GM19324 (cell line): ENCODE measurements at regions not wholly inside any gene's neighbourhood (a gene's known extent, or its start where the extent isn't known, plus 50 kb on each side); places are given as distances from the start of the nearest gene placed in this dataset.
"Not testable (repeated sequence)": the region's sequence is repeated elsewhere in the genome, so short reads cannot be mapped to it uniquely, and the experiment has no call there.

ENCODE experiments used
- ATAC-seq: cut with Tn5 transposase; IDR thresholded peaks from one replicate; pipeline ENCODE4 v1.9.1; 2021; ENCODE audit warnings: mild to moderate bottlenecking, moderate library complexity; ENCODE audit not compliant: unreplicated experiment, low FRiP score

DNA sequence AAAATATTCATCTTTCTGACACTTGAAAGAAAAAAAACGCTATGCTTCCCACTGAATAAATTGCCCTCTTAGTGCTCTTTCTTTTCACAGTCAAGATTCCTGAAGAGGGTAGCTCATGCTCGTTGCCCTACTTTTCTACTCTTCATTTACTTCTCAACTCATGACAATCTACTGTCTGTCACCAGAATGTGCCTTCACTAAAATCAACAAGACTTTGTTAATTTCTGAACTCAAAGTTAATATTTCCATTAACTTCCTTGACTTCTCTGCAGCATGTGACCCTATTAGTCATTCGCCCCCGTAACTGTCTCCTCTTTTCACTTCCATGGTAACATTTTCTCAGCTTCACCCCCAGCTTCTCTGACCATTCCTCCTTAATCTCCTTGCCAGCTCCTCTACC lies 98.9 kb upstream of the MAPRE2 start:
- ATAC-seq, result no peak

DNA sequence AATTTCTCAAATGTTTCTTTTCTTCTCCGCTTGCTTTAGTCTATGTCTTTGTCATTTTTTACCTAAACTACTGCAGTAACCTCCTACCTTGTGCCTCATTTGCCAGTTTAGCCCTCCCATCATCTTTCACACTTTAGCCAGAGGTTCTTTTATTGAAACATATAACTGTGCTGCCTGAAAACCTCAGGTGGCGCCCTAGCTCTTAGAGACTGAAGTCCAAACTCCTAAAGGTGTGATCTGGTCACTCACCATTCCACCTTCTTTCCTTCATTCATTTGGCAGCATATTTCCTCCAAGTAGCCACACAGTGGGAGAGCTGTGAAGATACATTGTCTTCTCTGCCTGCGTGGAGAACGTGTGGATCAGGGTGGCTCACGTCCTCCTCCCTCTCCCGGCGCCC lies 98.2 kb upstream of the MAPRE2 start:
- no peak for ATAC-seq

DNA sequence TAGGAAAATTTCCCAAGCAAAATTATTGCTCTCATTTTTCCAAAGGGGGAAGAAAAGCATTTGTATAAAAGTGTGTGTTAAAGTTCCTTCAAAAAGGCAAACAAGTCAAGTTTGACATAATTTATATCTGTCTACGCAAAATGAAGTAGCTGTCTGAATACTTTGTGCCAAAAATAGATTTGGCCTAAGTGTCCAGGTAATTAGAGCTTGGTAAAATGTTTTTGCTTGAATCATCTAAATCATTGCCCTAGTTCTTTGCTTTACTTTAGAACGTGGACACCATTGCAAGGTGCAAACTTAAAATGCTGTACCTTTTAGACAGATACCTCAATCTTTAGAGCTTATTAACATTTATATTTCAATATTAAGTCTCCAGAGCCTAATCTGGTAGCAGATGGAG lies 97.6 kb upstream of the MAPRE2 start:
- no peak for ATAC-seq

DNA sequence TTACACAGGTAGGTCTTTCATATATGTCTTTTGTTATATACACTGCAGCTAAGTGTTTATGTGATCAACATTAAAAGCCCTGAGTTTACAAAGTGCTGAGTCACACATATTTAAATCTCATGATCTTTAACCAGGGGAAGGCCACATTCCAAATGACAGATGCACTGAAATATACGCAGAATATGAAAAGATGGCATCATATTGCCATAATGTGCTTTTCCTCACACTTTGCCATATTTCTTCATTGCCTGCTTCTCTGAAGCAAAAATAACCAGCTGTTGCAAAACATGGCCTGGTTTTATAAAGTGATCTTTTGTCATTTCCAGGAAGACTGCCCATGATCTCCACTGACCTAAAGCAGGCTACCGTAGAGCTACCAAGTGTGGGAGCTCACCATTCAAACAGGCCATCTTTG lies 93.5 kb upstream of the MAPRE2 start:
- ATAC-seq, result no peak

DNA sequence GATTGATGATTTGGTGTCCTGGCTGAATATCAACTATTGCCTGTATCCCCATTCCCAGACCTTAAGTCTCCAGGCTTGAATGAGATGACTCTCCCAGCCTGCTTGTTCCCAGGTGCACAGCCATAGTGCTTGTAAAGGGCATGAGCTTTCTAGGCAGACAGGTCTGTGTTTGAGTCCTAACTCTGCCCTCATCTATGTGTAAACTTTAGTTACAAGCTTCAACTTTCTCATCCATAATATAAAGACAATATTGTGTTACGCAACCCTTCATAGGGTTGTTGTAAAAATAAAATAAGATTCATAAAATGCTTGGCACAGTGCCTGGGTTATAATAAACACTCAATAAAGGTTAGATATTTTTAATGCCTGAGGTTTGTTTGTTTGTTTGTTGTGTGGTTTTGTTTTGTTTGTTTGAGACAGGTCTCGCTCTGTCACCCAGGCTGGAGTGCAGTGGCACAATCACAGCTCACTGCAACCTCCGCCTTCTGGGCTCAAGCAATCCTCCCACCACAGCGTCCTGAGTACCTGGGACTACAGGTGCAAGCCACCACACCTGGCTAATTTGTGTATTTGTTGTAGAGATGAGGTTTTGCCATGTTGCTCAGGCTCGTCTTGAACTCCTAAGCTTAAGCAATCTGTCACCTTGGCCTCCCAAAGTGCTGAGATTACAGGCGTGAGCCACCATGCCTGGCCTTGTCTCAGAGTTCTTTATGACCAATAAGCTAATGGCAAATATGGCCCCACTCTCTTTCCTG lies 89.4 kb upstream of the MAPRE2 start:
- no peak for ATAC-seq

DNA sequence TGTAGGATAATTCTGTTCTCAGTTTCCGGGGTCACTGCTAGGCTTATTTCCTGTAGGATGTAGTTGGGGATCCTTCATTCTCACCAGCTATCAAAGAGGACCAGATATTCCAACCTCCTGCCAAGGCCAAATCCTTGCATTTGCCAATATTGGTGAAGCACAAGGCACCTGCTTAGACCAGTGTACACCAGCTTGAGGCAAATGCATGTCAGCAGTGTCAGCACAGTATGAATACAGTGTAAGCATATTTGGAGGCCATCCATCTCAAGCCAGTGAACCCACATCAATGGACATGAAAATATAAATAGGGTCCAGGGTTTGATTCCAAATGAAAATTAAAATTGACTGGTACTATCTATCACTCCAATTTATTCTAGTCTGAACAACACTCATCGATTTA lies 88.0 kb upstream of the MAPRE2 start:
- ATAC-seq, result no peak

DNA sequence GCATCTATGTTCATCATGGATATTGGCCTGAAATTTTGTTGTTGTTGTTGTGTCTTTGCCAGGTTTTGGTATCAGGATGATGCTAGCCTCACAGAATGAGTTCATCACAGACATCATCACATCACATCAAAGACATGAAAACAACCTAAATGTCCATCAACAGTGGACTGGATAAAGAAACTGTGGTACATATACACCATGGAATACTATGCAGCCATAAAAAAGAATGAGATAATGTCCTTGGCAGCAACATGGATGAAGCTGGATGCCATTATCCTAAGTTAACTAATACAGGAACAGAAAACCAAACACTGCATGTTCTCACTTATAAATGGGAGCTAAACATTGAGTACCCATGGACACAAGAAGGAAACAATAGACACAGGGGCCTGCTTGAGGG lies 85.7 kb upstream of the MAPRE2 start:
- not testable (repeated sequence) for ATAC-seq

DNA sequence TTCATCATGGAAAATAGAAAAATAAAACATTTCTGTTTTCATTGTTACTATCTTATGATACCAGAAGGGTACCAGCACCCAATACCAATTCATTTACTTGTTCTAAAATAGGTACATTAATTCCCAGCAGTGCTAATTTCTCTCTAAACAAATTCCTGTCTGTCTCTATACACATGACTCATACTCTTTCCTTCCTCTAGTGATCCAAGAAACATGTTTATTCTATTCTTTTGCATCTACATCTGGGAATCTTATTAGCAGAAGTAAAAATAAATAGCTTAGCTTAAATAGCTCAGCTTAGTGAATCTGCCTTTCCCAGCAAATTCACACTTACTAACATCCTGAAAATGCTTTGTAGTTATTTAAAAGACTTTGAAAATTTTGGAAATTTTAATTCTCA lies 84.5 kb upstream of the MAPRE2 start:
- no peak for ATAC-seq

DNA sequence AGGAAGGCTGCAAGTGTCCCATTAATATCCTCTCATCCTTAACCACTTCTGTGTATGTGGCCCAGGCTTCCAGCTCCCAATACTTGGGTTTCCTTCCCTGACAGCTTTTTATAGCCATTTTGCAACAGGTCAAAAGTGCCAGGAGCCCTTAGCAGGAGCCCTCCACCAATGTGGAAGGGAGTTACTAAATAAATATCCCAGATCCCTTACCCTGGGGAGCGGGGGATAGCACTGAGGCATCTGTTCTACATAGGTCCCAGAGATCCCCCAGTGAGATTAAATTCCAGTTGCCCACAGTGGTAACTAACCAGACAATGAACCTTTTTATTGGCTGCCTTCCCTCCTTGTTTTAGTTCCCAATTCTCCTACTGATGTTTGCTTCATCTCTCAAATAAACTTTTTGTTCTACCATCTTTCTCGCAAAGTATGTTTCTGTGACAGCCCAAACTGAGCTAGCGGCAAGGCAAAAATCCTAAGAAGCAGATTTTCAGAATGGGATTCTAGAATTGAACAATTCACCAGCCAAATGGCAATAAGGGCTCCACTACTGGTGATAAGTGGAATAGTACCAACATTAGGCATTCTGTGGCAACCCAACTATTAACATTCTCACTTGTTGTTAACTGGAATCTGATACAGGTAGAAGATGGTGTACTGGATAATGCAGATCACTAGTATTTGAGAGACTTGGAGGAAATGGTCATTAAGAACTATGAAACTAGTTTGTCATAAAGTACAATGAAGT lies 83.9 kb upstream of the MAPRE2 start:
- ATAC-seq, result no peak

DNA sequence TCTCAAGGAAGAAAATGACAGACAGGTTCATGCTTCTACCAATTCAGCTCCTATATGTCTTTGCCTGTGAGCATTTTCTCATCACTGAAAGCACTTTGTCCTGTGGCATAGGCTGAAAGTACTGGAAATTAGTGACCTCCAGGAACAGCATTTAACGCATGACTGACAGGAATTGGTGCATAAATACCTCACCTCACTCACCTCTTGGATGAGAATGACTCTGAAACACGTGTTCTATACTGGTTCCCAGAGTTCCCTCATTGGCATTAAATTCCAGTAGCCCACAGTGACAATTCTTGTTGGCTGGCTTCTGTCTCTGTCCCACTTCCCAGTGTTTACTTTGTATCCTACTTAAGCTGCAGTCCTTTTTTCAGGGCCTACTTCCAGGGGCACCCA lies 83.4 kb upstream of the MAPRE2 start:
- ATAC-seq, result no peak

DNA sequence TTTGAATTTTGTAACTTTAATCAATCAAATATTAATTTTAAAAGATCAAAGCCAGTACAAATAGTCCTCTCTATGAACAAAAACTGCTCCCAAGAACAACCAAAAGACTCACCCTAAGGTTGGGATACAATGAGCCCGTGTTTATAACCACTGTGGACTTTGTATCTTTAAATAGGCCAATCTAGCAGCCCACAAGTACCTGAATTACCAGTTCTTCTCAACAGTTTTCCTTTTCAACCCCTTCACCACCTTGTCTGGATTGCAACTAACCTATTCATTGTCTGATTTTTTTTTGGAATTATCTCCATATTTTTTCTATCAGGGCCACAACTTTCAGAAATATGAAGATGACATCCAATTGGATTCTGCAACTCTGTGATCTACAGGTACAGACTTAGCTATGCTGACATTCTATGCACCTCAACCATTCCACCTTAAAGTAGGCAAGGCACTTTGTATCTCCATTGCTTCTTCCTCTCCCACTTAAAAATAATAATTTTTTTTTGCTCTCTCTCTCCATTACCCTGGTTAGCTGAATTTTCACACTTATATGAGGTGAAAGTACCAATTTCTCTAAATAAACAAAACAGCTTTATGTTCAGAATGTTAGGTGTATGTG lies 81.9 kb upstream of the MAPRE2 start:
- no peak for ATAC-seq

DNA sequence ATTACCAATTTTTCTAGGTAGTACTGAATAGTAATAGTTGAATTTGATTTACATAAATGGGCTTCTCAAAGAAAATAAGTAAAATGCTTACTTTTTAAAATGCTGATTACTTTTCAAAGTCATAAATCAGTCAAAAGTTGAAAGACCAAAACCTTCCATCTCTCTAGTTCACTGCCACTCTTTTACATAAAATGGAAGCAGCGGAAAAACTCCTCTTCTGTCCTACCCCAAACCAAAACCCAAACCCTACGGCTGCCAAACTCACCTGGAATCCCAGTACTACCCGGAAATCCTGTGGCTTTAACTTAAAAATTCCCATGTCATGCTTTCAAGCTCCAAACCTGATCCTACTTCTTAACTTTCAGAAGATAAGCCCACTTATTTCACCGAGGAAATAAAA lies 81.2 kb upstream of the MAPRE2 start:
- no peak for ATAC-seq

DNA sequence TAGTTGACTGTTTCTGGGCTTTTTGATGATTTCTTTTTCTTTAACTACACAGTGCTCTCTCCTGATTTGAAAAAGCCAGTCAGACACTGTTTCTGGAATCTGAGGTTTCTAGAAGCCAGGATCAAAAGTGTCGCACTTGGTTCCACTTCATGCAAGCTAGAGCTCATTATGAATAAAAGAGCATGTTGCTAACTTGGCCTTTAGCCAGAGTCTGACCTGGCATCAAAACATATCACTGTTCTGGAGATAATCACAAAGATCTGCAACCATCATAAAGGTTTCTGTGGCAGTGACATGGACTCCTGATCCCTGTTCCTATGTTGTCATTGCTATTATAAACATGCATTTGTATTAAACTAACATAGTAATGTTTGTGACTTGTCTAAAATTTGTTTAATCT lies 76.1 kb upstream of the MAPRE2 start:
- no peak for ATAC-seq

DNA sequence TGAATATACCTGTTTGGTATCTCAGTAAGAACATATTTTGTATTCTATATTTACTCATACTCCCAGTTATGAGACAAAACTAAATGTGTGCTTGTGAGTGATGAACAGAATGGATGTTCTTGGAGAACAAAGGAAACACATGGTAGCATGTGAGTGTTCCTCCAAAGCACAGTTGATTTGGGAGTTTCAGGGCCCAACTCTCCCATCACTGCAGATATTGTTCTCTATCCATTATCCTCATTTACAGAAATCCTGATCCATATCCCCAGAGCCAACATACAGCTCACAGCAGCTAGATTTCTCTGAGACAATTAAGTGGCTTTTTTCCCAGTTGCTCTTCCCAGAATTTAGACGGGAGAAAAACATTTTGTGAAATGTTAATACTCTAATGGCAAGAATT lies 75.6 kb upstream of the MAPRE2 start:
- no peak for ATAC-seq

DNA sequence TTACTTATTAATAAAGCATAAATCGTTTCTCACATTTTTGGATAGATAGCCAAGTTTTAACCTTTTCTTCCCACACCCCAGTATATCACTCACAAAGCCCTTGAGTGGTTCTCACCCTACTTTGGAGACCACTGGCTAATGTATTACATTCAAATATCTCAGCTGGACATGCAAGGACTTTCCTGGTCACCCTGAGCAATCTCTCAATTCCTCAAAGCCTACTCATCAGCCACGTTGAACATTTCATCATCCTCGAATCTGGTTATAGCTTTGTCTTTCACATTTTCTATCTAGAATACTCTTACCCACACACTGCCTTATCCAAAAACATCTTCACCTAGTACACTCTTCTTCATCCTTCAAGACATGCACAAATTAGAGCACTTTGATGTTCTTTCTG lies 71.1 kb upstream of the MAPRE2 start:
- ATAC-seq, result no peak

DNA sequence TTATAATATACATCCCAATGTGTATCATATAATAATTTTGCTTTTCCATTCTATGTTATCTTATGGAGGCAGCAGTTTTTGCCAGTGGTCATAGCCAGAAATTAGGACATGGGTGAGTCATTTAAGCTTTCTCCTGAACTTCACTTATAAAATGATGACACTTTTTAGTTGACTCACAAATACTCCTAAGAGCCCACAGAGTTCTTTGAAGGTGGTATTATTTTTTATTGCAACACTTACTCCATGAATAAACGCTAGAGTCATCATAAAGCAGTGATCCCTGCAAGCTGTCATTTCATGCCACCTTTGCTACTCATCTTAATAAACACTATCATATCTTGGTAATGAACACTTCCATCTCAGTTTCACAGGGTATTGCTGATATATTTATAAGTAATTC lies 69.9 kb upstream of the MAPRE2 start:
- no peak for ATAC-seq

DNA sequence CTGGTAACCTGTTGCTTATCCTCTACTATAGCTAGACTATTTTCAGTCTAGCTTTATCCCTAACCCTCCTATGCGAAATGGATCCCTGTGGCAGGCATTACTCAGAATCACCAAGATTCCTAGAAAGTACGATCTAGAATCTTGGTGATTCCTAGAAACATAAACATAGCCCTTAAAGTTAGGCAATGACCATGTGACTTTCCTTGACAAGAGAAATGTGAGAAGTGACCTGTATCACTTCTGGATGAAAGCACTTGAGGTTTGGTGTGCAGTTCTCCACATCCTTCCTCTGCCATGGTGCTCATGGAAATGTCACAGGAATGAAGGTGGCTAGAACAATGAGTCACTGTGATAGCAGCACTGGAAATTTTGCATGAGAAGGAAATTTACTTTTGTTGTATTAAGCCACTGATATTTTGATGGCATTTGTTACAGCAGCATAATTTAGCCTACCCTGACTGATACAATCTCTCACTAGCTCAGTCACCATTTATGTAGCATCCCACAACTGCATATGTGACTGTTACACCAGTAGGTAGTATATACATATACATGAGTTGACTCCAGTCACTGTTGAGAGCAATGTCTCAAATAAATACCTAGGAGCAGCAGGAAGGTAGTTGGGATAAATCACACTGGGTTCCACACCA lies 68.3 kb upstream of the MAPRE2 start:
- ATAC-seq, result no peak

DNA sequence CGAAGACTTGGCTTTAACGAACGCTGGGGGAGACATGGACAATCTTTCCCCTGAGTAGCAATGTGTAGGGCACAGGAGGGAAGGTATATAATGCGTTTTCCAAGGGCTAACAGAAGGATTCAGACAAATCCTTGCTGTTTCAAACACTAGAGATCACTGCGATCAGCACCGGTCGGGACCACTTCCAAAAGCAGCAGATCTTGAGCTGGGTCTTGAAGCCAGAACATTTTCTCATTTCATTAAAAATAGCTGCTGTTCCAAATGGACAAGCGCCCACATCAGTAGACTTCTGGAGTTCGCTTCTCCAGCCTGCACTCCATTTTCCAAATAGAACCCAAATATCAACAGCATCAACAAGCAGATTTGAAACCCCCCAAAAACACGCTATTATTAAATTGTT lies 65.1 kb upstream of the MAPRE2 start:
- ATAC-seq, result no peak

DNA sequence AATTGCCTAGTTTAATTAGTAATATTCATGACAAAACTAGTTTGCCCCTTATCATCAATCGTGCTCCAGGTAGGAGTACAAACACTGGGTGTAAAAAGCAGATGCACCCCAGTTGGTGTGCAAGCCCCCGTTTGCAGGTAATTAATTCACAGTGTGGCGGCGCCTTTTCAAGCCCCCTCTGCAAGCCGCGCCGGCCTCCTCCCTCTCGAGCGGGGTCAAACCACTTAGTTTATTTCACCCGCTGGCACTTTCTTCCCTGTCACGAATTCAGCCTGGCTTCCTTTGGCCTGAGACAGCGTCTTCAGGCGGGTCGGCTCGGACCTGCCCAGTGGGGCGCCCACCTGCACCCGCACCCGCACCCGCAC lies 64.7 kb upstream of the MAPRE2 start:
- ATAC-seq, result no peak

DNA sequence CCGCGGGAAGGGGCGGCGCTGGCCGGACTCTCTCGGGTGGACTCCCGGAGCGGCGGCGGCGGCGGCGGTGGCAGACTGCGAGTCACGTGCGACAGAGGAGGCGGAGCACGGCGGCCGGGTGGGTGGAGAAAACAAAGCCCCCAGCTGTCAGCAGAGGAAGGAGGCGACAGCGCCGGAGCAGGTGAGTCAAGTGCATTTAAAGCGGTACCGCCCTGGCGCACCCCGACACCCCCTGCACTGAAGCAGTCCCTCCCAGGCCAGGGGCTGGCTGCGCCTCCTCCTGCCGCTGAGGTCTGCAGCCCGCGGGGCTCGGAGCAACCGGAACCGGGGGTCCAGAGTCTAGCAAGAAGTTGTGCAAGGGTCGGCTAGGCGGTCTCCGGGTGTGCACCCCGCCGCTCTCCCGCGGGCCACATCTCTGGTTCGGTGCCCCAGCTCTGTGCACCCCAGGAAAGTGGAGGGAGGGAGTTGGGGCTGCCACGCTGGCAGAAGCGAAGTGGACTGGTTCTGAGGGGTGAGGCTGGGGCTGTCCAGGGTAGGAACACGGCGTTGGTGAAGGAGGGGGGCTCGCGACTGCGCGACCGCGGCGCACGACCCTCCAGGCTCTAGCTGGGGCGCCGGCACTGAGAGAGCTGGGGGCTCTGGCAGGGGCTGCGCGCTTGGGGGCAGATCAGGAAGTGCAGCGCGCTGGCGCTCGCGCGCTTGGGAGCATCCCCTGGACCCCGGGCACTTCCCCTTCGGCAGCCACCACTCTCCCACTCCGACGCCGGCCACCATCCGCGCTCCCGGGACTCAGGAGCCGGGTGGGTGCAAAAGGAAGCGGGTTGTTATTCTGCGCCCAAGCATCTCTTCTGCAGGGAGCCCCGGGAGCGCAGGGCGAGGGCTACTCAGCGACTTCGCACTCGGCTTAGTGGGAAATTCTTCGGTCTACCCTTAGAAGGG lies 64.0 kb upstream of the MAPRE2 start:
- ATAC-seq, result peak; percentile 82
